ENCODE measurements at regions not wholly inside any gene's neighbourhood (a gene's known extent, or its start where the extent isn't known, plus 50 kb on each side); places are given as distances from the start of the nearest gene placed in this dataset.
"Not testable (repeated sequence)": the region's sequence is repeated elsewhere in the genome, so short reads cannot be mapped to it uniquely, and the experiment has no call there.

DNA sequence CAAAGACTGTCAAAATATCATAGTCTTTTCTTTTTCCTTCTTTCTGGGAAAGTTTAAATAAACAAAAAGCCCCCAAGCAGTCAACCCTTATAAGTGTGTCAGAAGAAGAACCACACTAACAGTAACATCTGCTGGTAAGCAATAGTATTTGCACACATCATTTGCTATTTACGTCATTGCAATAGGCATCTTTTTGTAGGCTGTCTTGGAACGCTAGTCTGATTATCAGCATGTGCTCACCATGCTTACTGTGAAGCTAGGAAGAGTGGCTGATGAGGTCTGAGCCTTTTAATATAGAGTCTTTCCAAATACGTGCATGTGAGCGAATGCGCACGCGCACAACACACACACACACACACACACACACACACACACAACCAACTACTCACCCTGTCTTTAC, 599.0 kb upstream of the TPK1 start:
- DNase-seq, result no peak

DNA sequence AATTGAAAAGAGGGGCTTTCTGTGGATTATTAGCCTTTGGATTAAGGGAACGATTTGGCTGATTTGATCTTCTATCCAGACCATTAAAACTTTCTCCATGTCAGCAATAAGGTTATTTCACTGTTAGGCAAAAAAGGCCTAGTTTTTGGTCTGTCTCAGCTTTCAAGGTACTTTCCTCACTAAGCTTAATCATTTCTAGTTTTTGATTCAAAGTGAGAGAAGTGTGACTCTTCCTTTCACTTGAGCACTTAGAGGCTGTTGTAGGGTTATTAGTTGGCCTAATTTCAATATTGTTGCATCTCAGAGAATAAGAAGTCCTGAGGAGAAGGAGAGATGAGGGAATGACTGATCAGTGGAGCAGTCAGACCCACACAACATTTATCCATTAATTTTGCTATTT, 596.0 kb upstream of the TPK1 start:
- no peak for DNase-seq

DNA sequence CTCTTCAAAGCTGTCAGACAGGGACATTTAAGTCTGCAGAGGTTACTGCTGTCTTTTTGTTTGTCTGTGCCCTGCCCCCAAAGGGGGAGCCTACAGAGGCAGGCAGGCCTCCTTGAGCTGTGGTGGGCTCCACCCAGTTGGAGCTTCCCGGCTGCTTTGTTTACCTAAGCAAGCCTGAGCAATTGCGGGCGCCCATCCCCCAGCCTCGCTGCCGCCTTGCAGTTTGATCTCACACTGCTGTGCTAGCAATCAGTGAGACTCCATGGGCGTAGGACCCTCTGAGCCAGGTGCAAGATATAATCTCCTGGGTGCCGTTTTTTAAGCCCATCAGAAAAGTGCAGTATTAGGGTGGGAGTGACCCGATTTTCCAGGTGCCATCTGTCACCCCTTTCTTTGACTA, 582.6 kb upstream of the TPK1 start:
- DNase-seq, result not testable (repeated sequence)

DNA sequence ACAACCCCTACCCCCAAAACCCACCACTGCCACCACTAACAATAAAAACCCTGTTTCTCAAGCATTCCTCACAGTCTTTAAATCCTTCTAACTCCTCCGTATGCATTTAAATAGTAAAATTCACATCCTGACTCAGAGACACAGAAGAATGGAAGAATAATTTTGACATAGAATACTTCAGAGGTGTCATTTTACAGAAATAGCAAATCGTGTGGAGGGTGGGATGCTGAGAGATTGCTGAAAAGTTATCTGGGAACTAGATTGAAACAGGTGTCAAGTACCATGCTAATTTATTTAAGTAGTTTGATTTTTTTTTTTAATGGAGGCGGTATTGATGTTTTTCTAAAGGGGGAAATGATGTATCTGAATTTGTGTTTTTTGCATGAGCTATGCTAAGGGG, 575.2 kb upstream of the TPK1 start:
- DNase-seq, result no peak

DNA sequence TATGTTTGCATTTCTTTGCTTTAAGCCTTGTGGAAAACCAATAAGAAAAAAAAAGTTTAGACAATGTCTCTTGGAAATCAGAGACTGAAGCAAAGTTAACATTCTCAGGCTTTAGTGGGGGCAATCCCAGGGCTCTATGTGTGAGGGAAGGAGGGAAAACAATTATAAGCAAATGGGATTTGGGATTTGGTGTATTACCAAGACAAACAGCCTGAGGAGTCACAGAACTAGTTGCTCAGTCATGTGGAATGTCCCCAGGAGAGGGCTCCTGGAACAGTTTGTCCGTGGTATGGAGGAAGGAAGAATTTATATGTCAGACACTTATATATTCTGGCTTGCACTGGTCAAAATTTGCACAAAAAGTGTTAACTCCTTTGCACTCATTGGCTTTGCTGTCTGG, 562.9 kb upstream of the TPK1 start:
- no peak for DNase-seq

DNA sequence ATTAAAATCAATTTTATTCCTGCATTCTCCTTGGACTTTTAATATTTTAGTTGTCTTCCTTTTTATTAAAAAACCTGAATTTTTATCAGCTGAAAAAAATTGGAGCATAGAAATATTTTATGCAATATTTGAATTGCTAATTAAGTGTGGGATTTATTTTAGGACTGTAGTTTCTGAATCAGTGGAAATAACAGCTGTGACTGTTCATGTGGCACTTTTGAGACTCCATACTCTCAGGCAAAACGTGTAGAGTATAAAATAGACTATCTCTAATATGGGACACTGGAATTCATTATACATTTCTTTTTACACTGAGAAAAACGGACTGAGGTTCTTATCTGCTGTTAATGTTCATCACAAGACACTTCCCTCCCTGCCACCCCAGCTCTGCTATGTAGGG, 558.3 kb upstream of the TPK1 start:
- DNase-seq, result no peak

DNA sequence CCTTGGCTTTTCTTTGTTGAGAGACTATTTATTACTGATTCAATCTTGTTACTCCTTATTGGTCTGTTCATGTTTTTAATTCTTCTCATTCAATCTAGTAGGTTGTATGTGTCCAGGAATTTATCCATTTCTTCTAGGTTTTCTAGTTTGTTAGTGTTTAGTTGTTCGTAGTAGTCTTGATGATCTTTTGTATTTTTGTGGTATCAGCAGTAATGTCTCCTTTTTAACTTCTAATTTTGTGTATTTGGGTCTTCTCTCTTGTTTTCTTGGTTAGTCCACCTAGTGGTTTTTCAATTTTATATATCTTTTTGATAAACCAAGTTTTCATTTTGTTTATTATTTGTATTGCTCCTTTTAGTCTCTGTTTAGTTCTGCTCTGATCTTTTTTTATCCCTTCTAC, 546.9 kb upstream of the TPK1 start:
- DNase-seq, result no peak

DNA sequence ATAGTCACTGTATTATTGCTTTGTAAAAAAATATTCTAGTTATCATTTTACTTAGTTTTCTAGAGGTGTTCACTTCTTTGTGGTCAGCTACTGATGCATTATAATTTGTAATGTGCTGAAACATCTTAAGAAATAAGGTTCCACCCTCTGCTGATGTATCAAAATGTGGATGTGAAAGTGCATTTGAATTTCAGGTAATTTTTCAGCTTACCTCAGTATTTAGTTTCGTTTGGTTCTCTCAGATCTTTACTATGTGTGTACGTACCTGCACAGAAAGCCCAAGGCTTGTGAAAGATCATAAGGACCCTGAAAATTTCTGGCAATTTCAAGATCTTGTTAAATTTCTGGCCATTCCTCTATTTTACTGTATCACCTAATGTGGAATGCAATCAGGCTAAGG, 542.3 kb upstream of the TPK1 start:
- DNase-seq, result no peak

DNA sequence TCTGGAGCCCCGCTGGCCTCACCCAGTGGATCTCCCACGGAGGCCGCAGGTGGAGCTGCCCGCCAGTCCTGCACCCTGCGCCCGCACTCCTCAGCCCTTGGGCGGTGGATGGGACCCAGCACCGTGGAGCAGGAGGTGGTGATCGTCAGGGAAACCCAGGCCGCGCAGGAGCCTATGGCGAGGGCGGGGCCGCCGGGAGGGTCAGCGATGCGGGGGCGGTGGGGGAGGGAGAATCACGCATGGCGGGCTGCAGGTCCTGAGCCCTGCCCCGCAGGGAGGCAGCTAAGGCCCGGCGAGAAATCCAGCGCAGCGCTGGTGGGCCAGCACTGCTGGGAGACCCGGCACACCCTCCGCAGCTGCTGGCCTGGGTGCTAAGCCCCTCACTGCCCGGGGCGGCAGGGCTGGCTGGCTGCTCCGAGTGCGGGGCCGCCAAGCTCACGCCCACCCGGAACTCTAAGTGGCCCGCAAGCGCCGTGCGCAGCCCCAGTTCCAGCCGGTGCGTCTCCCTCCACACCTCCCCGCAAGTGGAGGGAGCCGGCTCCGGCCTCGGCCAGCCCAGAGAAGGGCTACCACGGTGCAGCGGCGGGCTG, 524.8 kb upstream of the TPK1 start:
- DNase-seq, result no peak

DNA sequence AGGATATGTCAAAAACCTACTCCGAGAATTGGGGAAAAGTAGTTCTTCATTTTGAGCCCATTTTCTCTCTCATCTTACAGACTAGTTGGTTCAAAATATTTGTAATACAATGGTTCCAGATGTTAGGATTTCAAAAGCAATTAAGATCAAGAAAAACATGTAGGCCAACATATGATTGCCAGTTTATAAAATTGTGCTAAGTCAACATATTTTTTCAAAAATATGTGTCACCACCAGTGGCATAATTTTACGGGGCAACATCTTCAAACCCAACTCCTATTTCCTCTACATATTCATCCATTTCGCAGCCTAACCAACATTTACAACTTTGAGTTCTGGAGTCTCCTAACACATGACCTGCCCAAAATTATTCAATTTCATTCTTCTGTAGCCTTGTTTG, 514.5 kb upstream of the TPK1 start:
- DNase-seq, result no peak

DNA sequence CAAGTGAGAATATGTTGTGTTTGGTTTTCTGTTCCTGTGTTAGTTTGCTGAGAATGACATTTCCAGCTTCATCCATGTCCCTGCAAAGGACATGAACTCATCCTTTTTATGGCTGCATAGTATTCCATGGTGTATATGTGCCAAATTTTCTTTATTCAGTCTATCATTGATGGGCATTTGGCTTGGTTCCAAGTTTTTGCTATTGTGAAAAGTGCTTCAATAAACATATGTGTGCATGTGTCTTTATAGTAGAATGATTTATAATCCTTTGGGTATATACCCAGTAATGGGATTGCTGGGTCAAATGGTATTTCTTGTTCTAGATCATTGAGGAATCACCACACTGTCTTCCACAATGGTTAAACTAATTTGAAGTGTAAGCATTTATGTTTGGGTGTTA, 513.6 kb upstream of the TPK1 start:
- not testable (repeated sequence) for DNase-seq

DNA sequence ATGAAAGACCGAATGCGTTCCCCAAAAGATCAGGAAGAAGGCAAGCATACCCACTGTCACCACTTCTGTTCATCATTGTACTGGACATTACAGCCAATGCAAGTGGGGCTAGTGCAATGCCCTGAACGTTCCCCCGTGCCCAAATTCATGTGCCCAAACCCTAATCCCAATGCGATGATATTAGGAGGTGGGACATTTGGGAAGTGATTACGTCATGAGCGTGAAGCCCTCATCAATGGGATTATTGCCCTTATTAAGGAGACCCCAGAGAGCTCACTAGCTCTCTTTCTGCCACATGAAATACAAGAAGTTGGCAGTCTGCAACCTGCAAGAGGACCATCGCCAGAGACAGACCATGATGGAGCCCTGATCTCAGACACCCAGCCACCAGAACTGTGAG, 511.4 kb upstream of the TPK1 start:
- DNase-seq, result no peak

DNA sequence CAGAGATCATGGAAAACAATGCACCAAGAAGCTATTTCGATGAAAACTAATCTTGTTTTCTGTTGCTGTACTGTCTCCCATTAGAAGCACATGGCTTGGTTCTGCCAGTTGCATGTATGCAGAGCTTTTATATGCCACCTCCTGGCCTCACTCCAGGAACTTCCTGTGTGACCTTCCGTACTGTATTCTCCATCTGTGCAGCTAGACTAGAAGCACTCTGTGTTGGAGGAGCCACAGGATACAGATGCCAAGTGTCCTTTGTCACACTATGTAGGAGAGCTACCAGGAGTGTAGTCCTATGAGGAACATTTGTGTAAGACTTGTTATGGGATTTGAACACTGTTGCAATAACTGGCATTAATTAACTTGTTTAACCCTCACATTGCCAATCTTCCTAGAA, 503.5 kb upstream of the TPK1 start:
- DNase-seq, result no peak

DNA sequence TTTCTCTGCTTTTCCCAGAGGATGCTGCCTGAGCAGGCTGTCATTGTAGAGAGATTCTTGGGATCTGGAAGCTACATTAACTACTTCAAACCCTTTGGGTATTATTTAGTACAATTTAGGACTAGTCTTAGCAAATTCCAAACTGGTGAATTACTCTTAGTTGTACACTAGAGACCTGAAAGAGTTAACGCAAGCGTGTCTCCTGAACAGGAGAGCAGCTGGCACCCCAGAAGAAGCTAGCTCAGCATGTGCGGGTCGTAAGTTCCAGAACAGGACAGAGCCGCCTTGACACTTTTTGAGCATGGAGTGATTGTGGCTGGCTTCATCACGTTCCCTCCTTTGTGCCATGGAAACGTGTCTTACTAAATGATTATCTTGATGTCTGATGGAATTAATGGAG, 495.7 kb upstream of the TPK1 start:
- DNase-seq, result no peak

DNA sequence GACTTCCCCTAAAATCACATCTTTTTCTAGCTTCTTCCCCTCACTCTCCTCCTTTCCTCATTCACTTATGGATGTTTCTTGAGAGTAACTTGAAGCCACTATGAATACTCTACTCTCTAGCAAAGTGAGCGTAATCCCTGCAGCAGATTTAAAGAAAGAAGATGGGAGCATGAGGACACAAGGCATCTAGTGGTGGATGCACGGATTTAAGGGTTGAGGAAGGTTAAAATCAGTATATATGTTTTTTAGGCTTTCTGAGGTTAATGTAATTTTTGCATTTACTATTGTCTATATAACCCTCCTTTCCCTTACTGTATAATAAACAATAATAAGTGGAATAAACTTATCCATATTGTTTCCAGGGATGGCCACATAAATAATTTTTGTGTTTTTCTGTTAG, 495.2 kb upstream of the TPK1 start:
- DNase-seq, result no peak

DNA sequence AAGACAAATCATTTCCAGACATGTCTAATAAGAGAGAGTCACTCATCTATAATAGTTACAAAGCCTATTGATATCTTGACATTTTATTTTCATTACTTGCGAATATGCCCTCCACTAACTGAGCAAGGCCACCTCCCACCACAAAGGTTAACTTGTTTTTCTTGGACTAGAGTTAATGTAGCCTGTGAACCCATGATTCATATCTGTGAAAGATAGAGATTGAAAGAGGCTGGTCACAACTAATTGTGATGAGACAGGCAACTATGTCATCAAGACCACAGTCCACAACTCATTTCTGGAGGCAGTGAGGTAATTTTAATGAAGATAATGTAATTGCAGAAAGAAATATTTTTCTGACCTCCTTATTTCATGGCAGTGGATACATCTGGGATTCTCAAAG, 491.8 kb upstream of the TPK1 start:
- no peak for DNase-seq

DNA sequence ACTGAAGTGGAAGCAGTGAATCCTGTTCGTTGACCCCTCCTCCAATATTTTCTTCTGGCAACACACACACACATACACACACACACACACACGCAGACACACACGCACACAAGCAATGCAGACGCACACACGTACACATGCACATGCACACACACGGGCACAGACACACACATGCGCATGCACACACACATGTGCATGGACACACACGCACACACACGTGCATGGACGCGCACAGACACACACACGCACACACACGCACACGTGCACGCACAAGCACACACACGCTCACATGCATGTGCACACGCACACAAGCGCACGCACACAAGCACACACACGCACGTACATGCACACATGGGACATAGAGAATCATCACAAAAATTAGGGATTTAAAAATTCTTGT, 488.2 kb upstream of the TPK1 start:
- no peak for DNase-seq

DNA sequence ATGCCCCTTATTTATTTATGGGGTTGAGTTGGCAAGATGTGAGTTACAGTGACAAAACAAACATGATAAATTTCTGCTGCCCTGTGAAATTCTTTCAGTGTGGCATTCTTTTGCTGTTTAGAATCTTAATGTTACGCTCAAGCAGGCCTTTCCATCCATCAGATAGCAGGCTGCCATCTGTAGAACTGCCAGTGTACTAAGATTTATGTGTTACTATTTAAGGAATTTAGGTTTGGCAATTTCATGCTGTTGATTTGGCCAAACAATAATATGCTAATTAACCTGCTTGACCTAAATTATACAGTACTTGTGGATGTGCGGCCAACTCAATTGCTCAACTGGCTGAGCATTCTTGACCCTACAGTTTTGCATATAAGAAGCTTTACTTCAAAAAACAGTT, 477.7 kb upstream of the TPK1 start:
- no peak for DNase-seq

DNA sequence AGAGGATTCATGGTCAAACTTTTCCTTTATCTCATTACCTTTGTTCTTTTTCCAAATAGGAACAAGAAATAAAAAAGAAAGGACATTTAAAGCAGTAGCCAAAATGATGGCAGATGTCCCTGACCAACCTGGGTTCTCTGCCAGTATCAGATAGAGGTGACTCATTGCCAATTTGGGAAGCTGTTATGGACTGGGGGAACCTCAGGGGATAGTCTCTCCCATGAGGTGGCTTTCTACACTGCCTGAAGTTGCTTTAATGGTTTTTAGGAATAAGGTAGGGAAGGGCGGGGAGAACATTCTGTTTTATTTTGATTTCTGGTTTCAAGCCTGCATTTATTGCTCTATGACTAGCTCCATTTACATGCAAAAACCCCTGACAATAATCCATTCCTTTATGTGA, 457.9 kb upstream of the TPK1 start:
- no peak for DNase-seq

DNA sequence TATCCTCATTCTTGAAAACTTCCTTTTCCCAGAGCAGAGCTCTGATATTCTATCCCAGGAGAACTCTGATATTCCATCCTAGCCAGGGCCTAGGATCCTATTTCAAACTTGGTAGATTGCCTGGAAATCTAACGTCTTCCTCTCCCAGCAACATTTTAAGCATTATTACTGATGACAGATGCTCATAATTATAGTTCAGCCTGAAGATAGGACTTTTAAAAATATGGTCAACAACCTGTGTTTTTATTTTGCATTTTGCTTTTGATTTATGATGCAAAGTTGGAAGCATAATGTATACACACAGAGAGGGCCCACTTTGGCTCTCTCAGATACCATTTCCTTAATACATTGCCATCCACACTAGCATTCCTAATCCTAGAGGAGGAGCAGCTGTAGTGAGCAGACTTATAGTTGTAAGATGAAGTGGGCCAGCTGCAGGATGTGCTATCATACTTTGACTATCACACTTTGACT, 457.4 kb upstream of the TPK1 start:
- DNase-seq, result no peak

DNA sequence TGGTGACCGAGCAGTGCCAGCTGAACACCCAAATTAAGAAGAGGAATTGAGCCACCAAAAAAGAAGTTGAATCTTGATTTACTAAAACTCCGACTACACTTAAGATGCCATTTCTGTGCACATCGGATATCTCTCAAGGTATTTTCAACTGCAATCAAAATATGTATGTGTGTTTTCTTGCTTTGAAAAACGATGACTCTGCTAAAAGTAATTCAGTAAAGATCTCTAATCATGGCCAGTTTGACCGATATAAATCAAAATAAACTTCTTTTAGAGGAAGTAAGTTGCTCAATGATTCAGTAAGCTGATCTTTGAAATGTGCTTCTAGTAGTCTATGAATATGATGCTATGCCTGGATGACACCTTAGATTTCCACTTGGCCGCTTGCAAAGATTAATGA, 453.5 kb upstream of the TPK1 start:
- DNase-seq, result no peak

DNA sequence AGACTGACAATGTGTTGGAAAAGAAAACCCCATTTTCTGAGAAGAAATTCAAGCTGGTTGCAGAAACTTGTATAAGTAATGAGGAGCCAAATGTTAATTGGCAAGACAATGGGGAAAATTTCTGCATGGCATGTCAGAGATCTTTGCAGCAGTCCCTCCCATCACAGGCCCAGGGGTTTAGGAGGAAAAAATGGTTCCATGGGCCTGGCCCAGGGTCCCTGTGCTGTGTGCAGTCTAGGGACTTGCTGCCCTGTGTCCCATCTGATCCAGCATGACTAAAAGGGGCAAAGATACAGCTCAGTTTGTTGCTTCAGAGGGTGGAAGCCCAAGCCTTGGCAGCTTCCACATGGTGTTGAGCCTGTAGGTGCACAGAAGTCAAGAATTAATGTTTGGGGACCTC, 440.3 kb upstream of the TPK1 start:
- no peak for DNase-seq

DNA sequence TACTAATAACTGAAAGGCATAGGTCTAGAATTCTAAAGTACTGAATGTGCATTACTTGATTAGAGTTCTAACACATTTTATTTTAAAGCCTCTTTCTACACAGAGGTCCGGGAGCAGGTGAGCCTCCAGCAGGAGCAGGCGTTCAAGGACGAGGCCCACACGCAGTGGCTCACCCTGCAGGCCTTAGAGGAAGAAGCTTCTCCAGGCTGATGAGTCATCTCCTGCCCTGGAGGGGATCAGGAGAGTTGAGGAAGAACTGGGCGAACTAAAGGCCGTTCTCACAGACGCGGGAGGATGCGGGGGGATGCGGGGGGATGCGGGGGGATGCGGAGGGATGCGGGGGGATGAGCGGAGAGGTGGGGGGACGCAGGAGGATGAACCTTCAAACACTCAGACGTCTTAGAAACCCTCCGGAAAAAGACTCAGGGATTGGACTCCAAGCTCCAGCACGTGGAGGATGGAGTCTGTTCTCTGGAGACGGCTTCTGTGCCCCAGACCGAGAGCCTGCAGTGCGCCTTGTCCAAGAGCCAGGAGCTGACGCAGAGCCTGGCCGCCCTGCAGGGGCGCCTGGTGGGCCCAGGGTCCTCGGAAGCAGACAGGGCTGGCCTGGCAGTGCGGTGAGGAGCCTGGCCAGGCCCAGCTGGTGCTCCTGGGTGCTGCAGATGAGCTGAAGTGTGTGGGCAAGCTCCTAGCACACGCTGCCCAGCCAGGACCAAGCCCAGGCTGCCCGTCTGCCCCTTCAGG, 433.7 kb upstream of the TPK1 start:
- no peak for DNase-seq

DNA sequence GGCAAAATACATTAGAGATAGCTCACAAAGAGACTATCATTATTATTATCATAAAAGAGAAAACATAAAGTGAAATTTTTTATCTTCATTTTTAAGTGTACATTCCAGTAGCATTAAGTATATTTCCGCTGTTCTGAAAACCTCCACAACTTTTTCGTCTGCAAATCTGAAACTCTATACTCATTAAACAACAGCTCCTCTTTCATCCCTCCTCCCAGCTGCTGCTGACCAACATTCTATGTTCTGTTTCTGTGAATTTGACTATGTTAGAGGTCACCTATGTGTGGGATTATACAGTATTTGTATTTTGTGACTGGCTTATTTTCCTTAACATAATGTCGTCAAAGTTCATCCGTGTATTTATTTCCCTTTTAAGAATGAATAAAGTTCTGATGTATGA, 429.3 kb upstream of the TPK1 start:
- no peak for DNase-seq

DNA sequence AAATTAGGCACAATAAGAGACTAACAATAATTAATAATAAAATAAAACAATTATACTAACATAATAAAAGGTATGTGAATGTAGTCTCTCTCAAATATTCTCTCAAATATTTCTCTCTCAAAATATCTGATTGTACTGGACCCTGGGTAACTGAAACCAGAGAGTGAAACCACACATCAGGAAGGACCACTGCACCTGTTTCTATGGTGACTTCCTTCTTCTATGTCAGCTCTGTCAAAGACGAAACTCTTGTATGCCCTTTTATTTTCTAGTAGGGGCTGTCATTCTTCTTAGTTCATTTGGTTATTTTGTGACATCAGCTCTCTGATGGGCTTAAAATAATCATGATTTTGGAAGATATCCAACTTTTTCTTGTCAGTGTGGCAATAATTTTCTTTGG, 428.0 kb upstream of the TPK1 start:
- DNase-seq, result no peak

Data from stimulated activated naive CD4-positive, alpha-beta T cell (primary cell).